MV-4-11 (cell line): ENCODE measurements at regions not wholly inside any gene's neighbourhood (a gene's known extent, or its start where the extent isn't known, plus 50 kb on each side); places are given as distances from the start of the nearest gene placed in this dataset.

Source experiments
- DNase-seq: peaks from one replicate; lab custom pipeline; 2025; lab: John Stamatoyannopoulos, UW

- DNase-seq = no peak
These were observed 138.5 kb upstream of the QRFPR start for GRCh38 chr4:121519236-121519838.

- DNase-seq = no peak
These were observed 136.4 kb upstream of the QRFPR start for GRCh38 chr4:121517241-121517640.

GRCh38 chr4:121514443-121514842 is 133.6 kb upstream of the QRFPR start:
- DNase-seq = no peak

GRCh38 chr4:121510341-121510874 is 129.6 kb upstream of the QRFPR start:
- DNase-seq = no peak

GRCh38 chr4:121485190-121485804 is 104.5 kb upstream of the QRFPR start:
- DNase-seq = no peak

GRCh38 chr4:121484633-121485032 is 103.8 kb upstream of the QRFPR start:
- peak; percentile 40 for DNase-seq

GRCh38 chr4:121479808-121480207 is 99.0 kb upstream of the QRFPR start:
- DNase-seq = no peak

- DNase-seq = no peak
These were observed 96.7 kb upstream of the QRFPR start for GRCh38 chr4:121477480-121477879.

GRCh38 chr4:121477079-121477478 is 96.3 kb upstream of the QRFPR start:
- no peak for DNase-seq

- peak; percentile 3 for DNase-seq
These were observed 92.3 kb upstream of the QRFPR start for GRCh38 chr4:121472937-121473721.

- DNase-seq = no peak
These were observed 84.0 kb upstream of the QRFPR start for GRCh38 chr4:121464854-121465253.

- DNase-seq = peak; percentile 72
These were observed 81.9 kb upstream of the QRFPR start for GRCh38 chr4:121462660-121463261.

- no peak for DNase-seq
These were observed 78.2 kb upstream of the QRFPR start for GRCh38 chr4:121459026-121459425.

GRCh38 chr4:121457278-121457875 is 76.6 kb upstream of the QRFPR start:
- DNase-seq = no peak

GRCh38 chr4:121455285-121455684 is 74.5 kb upstream of the QRFPR start:
- DNase-seq = no peak

GRCh38 chr4:121454251-121454979 is 73.6 kb upstream of the QRFPR start:
- no peak for DNase-seq

- no peak for DNase-seq
These were observed 70.5 kb upstream of the QRFPR start for GRCh38 chr4:121451310-121451709.

- no peak for DNase-seq
These were observed 68.6 kb upstream of the QRFPR start for GRCh38 chr4:121449416-121449815.

- no peak for DNase-seq
These were observed 67.4 kb upstream of the QRFPR start for GRCh38 chr4:121448231-121448630.

- DNase-seq = no peak
These were observed 58.9 kb upstream of the QRFPR start for GRCh38 chr4:121439669-121440068.
